H9 (cell line): ENCODE measurements at regions not wholly inside any gene's neighbourhood (a gene's known extent, or its start where the extent isn't known, plus 50 kb on each side); places are given as distances from the start of the nearest gene placed in this dataset.

ENCODE experiments used
- DNase-seq: peaks from one replicate; pipeline ENCODE4 v3.0.0-alpha.2; 2017
- H2AFZ ChIP-seq: one replicate; pipeline ENCODE4 v1.6.1; 2013; ENCODE audit warnings: mild to moderate bottlenecking, low read length, control low read depth, moderate library complexity
- H2AK5ac ChIP-seq: 2 replicates; pipeline ENCODE4 v1.6.1; 2013; ENCODE audit warnings: low read length, control low read depth, mixed read lengths; ENCODE audit not compliant: insufficient read length
- H2BK120ac ChIP-seq: one replicate; pipeline ENCODE4 v1.6.1; 2013; ENCODE audit warnings: low read depth, mild to moderate bottlenecking, low read length, control low read depth, inconsistent platforms; ENCODE audit not compliant: poor library complexity, severe bottlenecking
- H2BK12ac ChIP-seq: 2 replicates; pipeline ENCODE4 v1.6.1; 2013; ENCODE audit warnings: low read length, control low read depth, mixed read lengths, low read depth; ENCODE audit not compliant: insufficient read length
- H2BK15ac ChIP-seq: 2 replicates; pipeline ENCODE4 v1.6.1; 2013; ENCODE audit warnings: low read depth, low read length, control low read depth
- H2BK20ac ChIP-seq: one replicate; pipeline ENCODE4 v1.6.1; 2013; ENCODE audit warnings: low read depth, mild to moderate bottlenecking, low read length, control low read depth, inconsistent platforms; ENCODE audit not compliant: poor library complexity, severe bottlenecking
- H2BK5ac ChIP-seq: 2 replicates; pipeline ENCODE4 v1.6.1; 2013; ENCODE audit warnings: low read length, control low read depth, mixed read lengths; ENCODE audit not compliant: insufficient read length
- H3K14ac ChIP-seq: 2 replicates; pipeline ENCODE4 v1.6.1; 2013; ENCODE audit warnings: low read length, control low read depth; ENCODE audit not compliant: insufficient read depth
- H3K18ac ChIP-seq: 2 replicates; pipeline ENCODE4 v1.6.1; 2013; ENCODE audit warnings: low read depth, mild to moderate bottlenecking, mixed read lengths, low read length, control low read depth; ENCODE audit not compliant: insufficient read length
- H3K23ac ChIP-seq: 2 replicates; pipeline ENCODE4 v1.6.1; 2013; ENCODE audit warnings: low read length, control low read depth, mixed read lengths, low read depth; ENCODE audit not compliant: insufficient read length
- H3K23me2 ChIP-seq: 2 replicates; pipeline ENCODE4 v1.6.1; 2013; ENCODE audit warnings: low read depth, mild to moderate bottlenecking, mixed read lengths, low read length, control low read depth; ENCODE audit not compliant: insufficient read length, poor library complexity, severe bottlenecking
- H3K27ac ChIP-seq: 2 replicates; pipeline ENCODE4 v1.5.1; 2013; ENCODE audit warnings: low read length, control low read depth, mixed read lengths, low read depth; ENCODE audit not compliant: insufficient read length
- H3K27me3 ChIP-seq: 2 replicates; pipeline ENCODE4 v1.6.1; 2013; ENCODE audit warnings: low read length, control low read depth, inconsistent platforms; ENCODE audit not compliant: insufficient read depth
- H3K4ac ChIP-seq: 2 replicates; pipeline ENCODE4 v1.6.1; 2013; ENCODE audit warnings: low read depth, mild to moderate bottlenecking, control low read depth, inconsistent platforms, low read length, moderate library complexity
- H3K4me1 ChIP-seq: 2 replicates; pipeline ENCODE4 v1.6.1; 2013; ENCODE audit warnings: low read length, control low read depth, inconsistent platforms; ENCODE audit not compliant: insufficient read depth
- H3K4me2 ChIP-seq: 2 replicates; pipeline ENCODE4 v1.6.1; 2013; ENCODE audit warnings: low read length, control low read depth, mixed read lengths; ENCODE audit not compliant: insufficient read length, insufficient read depth
- H3K56ac ChIP-seq: 2 replicates; pipeline ENCODE4 v1.6.1; 2013; ENCODE audit warnings: low read depth, mild to moderate bottlenecking, mixed read lengths, low read length, control low read depth; ENCODE audit not compliant: insufficient read length
- H3K79me1 ChIP-seq: 2 replicates; pipeline ENCODE4 v1.6.1; 2013; ENCODE audit warnings: low read depth, mild to moderate bottlenecking, moderate library complexity, low read length, control low read depth, inconsistent platforms; ENCODE audit not compliant: insufficient read depth, poor library complexity, severe bottlenecking
- H3K79me2 ChIP-seq: 2 replicates; pipeline ENCODE4 v1.6.1; 2013; ENCODE audit warnings: low read length, control low read depth, inconsistent platforms; ENCODE audit not compliant: insufficient read depth
- H3K9ac ChIP-seq: 2 replicates; pipeline ENCODE4 v1.6.1; 2013; ENCODE audit warnings: low read length, control low read depth, mixed read lengths; ENCODE audit not compliant: insufficient read length; ENCODE audit errors: extremely low read depth
- H3K9me3 ChIP-seq: one replicate; pipeline ENCODE4 v1.6.1; 2013; ENCODE audit warnings: low read depth, low read length, inconsistent platforms; ENCODE audit not compliant: control insufficient read depth
- H3T11ph ChIP-seq: one replicate; pipeline ENCODE4 v1.6.1; 2013; ENCODE audit warnings: mild to moderate bottlenecking, low read length, control low read depth, inconsistent platforms
- H4K20me1 ChIP-seq: one replicate; pipeline ENCODE4 v1.6.1; 2013; ENCODE audit not compliant: control insufficient read depth, insufficient read length, insufficient read depth
- H4K5ac ChIP-seq: 2 replicates; pipeline ENCODE4 v1.6.1; 2013; ENCODE audit warnings: low read depth, mild to moderate bottlenecking, mixed read lengths, low read length, control low read depth; ENCODE audit not compliant: insufficient read length
- H4K8ac ChIP-seq: replicated peaks from 2 replicates; pipeline ENCODE4 v1.6.1; 2013; ENCODE audit warnings: low read length, control low read depth, mixed read lengths, low read depth; ENCODE audit not compliant: insufficient read length
- H4K91ac ChIP-seq: 2 replicates; pipeline ENCODE4 v1.6.1; 2013; ENCODE audit warnings: low read depth, mild to moderate bottlenecking, moderate library complexity, mixed read lengths, low read length, control low read depth; ENCODE audit not compliant: insufficient read length
- H3K27ac Mint-ChIP-seq, 3 experiments: 2 replicates in 2 of 3; 3 replicates in 1 of 3; pipeline ENCODE4 v1.8.0; 2020 to 2021; ENCODE audit warnings: mixed read lengths in 3 of 3, mild to moderate bottlenecking in 1 of 3, moderate library complexity in 1 of 3
- H3K27me3 Mint-ChIP-seq: 2 replicates; pipeline ENCODE4 v1.8.0; 2021; ENCODE audit warnings: low read depth, mild to moderate bottlenecking, moderate library complexity, mixed read lengths
- H3K36me3 Mint-ChIP-seq, 3 experiments: 2 replicates in 2 of 3; 3 replicates in 1 of 3; pipeline ENCODE4 v1.8.0; 2020 to 2021; ENCODE audit warnings: low read depth in 3 of 3, mixed read lengths in 3 of 3; ENCODE audit not compliant: insufficient read depth in 1 of 3
- H3K4me1 Mint-ChIP-seq, 2 experiments: 2 replicates each; pipeline ENCODE4 v1.8.0; 2020; ENCODE audit warnings: mixed read lengths in 2 of 2
- H3K4me3 Mint-ChIP-seq, 2 experiments: 2 replicates in 1 of 2; 3 replicates in 1 of 2; pipeline ENCODE4 v1.8.0; 2020 to 2021; ENCODE audit warnings: mild to moderate bottlenecking in 2 of 2, mixed read lengths in 2 of 2, moderate library complexity in 1 of 2
- H3K9me3 Mint-ChIP-seq, 2 experiments: 2 replicates in 1 of 2; 3 replicates in 1 of 2; pipeline ENCODE4 v1.8.0; 2020; ENCODE audit warnings: mild to moderate bottlenecking in 2 of 2, mixed read lengths in 2 of 2, moderate library complexity in 1 of 2
- CTCF ChIP-seq: fragments of 200-600 bp; sonication (generic); conservative IDR thresholded peaks from 3 replicates; pipeline ENCODE4 v1.8.0; 2021; ENCODE audit warnings: antibody characterized with exemption, mild to moderate bottlenecking
- WGBS: extraction: QIAGEN DNeasy Blood & Tissue Kit; methylation state at CpG from one replicate; pipeline ENCODE4 v1.1.7; 2013; ENCODE audit warnings: missing lambda C conversion rate, low lambda C conversion rate, mixed read lengths; ENCODE audit not compliant: insufficient read length; ENCODE audit errors: extremely low coverage; 5-methylcytosine and 5-hydroxymethylcytosine counted together

GRCh38 chr14:104371031-104371430, 208.5 kb upstream of the C14orf180 start:
- no peak overlapping the region for H3K4me3 Mint-ChIP-seq
- Histone ChIP-seq H3K9me3 (no peaks in the 10 kb centered on the region), H3K23ac (no peak overlapping the region), H3K9ac (no peak overlapping the region), H3K4me2 (no peak overlapping the region), H3K14ac (no peak overlapping the region), H2AFZ (no peak overlapping the region), H3K27ac (no peak overlapping the region), H3T11ph (no peak overlapping the region), H2BK15ac (no peak overlapping the region), H2BK20ac (no peak overlapping the region), H3K79me2 (no peaks in the 10 kb centered on the region), H3K18ac (no peak overlapping the region), H4K8ac (no peak overlapping the region), H3K79me1 (no peaks in the 10 kb centered on the region), H2BK12ac (no peak overlapping the region), H4K5ac (no peak overlapping the region), H3K27me3 (no peaks in the 10 kb centered on the region), H4K91ac (no peak overlapping the region), H2BK5ac (no peak overlapping the region), H3K23me2 (no peaks in the 10 kb centered on the region), H2AK5ac (no peak overlapping the region), H3K56ac (no peak overlapping the region), H4K20me1 (no peaks in the 10 kb centered on the region), H3K4me1 (no peaks in the 10 kb centered on the region), H3K4ac (no peak overlapping the region), H2BK120ac (no peak overlapping the region)
- no peaks in the 10 kb centered on the region for H3K9me3 Mint-ChIP-seq
- H3K27ac Mint-ChIP-seq = no peak overlapping the region
- H3K4me1 Mint-ChIP-seq = peaks cover 14 to 28% of the 10 kb centered on the region in 2 experiments
- H3K36me3 Mint-ChIP-seq = no peaks in the 10 kb centered on the region
- peaks cover 3% of the 10 kb centered on the region; the same call in 1 of the 2 replicates for H3K27me3 Mint-ChIP-seq
- WGBS = no CpG with 5 or more reads among the region's 15 CpGs
- TF ChIP-seq CTCF = no peak
- DNase-seq = no peak
